ENCODE measurements at regions not wholly inside any gene's neighbourhood (a gene's known extent, or its start where the extent isn't known, plus 50 kb on each side); places are given as distances from the start of the nearest gene placed in this dataset.

DNA sequence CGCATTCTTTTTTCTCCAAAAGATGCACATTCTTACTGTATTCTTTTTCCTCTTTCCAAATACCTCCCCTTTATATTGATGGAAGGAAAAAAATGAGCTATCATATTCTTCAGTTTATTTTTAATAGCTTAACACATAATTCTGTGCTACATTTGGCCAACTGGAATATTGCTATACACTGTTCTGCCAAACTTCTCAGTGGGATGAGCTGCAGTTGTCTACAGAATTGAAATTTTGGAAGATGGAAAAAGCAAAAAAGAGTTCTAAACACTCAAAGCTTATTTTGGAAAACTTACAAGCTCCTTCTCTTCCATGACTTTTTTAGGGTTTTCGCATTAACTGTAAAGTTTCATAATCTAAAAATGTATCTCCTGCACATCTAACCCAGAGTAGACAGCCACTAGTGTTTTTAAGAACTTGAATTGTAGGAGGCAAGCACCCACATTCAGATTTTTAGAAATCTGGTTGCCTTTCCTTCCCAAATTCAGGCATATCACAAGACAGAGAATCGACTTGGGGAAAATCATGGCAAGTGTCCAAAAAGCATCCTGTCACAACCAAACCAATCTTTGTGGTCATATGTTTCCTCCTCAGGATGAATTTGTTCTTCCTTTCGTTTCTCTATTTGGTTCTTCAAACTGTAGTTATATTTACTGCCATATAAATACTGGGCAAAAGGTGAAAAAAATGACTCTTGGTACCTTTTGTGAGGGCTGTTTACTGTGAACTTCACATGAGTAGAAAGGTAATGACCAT lies 111.4 kb upstream of the FRY start:
- TF ChIP-seq RFX5 (IDR thresholded peaks at IDR 0.05; ENCODE audit: low read depth, low read length) (no peak), GABPA (IDR thresholded peaks at IDR 0.05; ENCODE audit: low read depth, low read length) (no peak), GABPA (CRISPR knock-in tag; IDR thresholded peaks at IDR 0.05; ENCODE audit: low read depth) (no peak), EP300 (IDR thresholded peaks at IDR 0.05; ENCODE audit: low read depth in 2 of 2, low read length in 2 of 2) (no peak), EP300 (CRISPR knock-in tag; IDR thresholded peaks at IDR 0.05; ENCODE audit: borderline replicate concordance) (no peak), CEBPB (IDR thresholded peaks at IDR 0.05; ENCODE audit: borderline replicate concordance, low read depth, low read length) (no peak)
- TF ChIP-seq, protein P1, sequence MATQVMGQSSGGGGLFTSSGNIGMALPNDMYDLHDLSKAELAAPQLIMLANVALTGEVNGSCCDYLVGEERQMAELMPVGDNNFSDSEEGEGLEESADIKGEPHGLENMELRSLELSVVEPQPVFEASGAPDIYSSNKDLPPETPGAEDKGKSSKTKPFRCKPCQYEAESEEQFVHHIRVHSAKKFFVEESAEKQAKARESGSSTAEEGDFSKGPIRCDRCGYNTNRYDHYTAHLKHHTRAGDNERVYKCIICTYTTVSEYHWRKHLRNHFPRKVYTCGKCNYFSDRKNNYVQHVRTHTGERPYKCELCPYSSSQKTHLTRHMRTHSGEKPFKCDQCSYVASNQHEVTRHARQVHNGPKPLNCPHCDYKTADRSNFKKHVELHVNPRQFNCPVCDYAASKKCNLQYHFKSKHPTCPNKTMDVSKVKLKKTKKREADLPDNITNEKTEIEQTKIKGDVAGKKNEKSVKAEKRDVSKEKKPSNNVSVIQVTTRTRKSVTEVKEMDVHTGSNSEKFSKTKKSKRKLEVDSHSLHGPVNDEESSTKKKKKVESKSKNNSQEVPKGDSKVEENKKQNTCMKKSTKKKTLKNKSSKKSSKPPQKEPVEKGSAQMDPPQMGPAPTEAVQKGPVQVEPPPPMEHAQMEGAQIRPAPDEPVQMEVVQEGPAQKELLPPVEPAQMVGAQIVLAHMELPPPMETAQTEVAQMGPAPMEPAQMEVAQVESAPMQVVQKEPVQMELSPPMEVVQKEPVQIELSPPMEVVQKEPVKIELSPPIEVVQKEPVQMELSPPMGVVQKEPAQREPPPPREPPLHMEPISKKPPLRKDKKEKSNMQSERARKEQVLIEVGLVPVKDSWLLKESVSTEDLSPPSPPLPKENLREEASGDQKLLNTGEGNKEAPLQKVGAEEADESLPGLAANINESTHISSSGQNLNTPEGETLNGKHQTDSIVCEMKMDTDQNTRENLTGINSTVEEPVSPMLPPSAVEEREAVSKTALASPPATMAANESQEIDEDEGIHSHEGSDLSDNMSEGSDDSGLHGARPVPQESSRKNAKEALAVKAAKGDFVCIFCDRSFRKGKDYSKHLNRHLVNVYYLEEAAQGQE (IDR thresholded peaks at IDR 0.05; ENCODE audit: borderline replicate concordance in 1 of 2, low read depth in 1 of 2, low read length in 2 of 2), result no peak
